ENCODE measurements at regions not wholly inside any gene's neighbourhood (a gene's known extent, or its start where the extent isn't known, plus 50 kb on each side); places are given as distances from the start of the nearest gene placed in this dataset.

DNA sequence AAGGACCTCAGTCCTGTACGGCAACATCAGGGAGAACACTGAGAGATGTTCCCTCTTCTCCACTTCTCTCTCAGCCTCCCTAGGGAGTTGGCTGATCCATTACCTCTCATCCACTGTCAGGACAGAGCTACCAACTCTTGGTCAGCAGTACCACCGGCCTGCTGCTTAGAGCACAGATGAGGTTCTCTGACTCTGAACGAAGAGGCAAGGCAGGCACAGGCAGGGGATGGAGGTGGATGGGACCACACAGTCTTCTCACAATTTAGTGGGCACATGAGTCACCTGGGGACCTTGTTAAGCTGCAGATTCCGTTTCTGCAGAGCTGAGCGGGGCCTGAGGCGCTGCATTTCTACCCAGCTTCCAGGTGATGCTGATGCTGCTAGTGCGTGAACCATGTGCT, 128.6 kb upstream of the CCL2 start:
- POLR2A ChIA-PET (ENCODE audit: unreplicated experiment), result no interaction called here
- peaks cover 1% of the 10 kb centered on the region; the same call in 1 of the 2 replicates for H3K27me3 ChIP-seq (ENCODE audit: control insufficient read depth, insufficient read depth, low read length)
- CTCF ChIA-PET, result no interaction called here
- no peak overlapping the region for H3K4me2 ChIP-seq (ENCODE audit: low read depth, low read length)
- BruUV-seq (replicated peaks), result no TSS peak
- dilution Hi-C loops (cut with HindIII; ENCODE audit: low sequenced_read_pairs, unreplicated experiment) (no loop called here), intact Hi-C loops (cut with micrococcal nuclease) (no loop called here), in situ Hi-C loops (cut with MboI; ENCODE audit: low sequenced_read_pairs) (no loop called here)
- H3K9ac ChIP-seq (ENCODE audit: low read depth, low read length), result no peak overlapping the region
- no peak overlapping the region for H3K14ac ChIP-seq (replicated peaks; ENCODE audit: low read depth, low read length)
- no peak overlapping the region for H3K56ac ChIP-seq (ENCODE audit: extremely low read depth, insufficient read depth, low read length)
- no peak overlapping the region for H4K8ac ChIP-seq (ENCODE audit: low read depth in 2 of 2, low read length in 2 of 2)
- no peak overlapping the region for H3K4me3 ChIP-seq (ENCODE audit: insufficient read depth, low read depth, low read length)
- H2AK5ac ChIP-seq (ENCODE audit: low read depth, low read length), result no peak overlapping the region
- H2BK5ac ChIP-seq (ENCODE audit: low read depth, low read length, poor library complexity, severe bottlenecking), result no peak overlapping the region
- H3K18ac ChIP-seq (ENCODE audit: low read depth, low read length), result no peak overlapping the region
- no peak overlapping the region for H2BK20ac ChIP-seq (ENCODE audit: low read depth, low read length)
- no peak for DNase-seq
- TF ChIP-seq, protein P1, sequence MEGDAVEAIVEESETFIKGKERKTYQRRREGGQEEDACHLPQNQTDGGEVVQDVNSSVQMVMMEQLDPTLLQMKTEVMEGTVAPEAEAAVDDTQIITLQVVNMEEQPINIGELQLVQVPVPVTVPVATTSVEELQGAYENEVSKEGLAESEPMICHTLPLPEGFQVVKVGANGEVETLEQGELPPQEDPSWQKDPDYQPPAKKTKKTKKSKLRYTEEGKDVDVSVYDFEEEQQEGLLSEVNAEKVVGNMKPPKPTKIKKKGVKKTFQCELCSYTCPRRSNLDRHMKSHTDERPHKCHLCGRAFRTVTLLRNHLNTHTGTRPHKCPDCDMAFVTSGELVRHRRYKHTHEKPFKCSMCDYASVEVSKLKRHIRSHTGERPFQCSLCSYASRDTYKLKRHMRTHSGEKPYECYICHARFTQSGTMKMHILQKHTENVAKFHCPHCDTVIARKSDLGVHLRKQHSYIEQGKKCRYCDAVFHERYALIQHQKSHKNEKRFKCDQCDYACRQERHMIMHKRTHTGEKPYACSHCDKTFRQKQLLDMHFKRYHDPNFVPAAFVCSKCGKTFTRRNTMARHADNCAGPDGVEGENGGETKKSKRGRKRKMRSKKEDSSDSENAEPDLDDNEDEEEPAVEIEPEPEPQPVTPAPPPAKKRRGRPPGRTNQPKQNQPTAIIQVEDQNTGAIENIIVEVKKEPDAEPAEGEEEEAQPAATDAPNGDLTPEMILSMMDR (conservative IDR thresholded peaks at IDR 0.05; ENCODE audit: low read depth, low read length), result no peak
- TF ChIP-seq RCOR1 (IDR thresholded peaks at IDR 0.05; ENCODE audit: insufficient replicate concordance, low read length) (no peak), CHD1 (IDR thresholded peaks at IDR 0.05; ENCODE audit: low read depth, low read length) (no peak), RAD21 (IDR thresholded peaks at IDR 0.05; ENCODE audit: low read length) (no peak), SMC3 (IDR thresholded peaks at IDR 0.05; ENCODE audit: low read depth, low read length) (no peak), MAZ (IDR thresholded peaks at IDR 0.05; ENCODE audit: borderline replicate concordance, low read depth, low read length) (no peak), CEBPB (IDR thresholded peaks at IDR 0.05; ENCODE audit: low read depth, low read length) (no peak), MAFK (IDR thresholded peaks at IDR 0.05; ENCODE audit: low read depth, low read length) (no peak)
- TF ChIP-seq, protein P2, sequence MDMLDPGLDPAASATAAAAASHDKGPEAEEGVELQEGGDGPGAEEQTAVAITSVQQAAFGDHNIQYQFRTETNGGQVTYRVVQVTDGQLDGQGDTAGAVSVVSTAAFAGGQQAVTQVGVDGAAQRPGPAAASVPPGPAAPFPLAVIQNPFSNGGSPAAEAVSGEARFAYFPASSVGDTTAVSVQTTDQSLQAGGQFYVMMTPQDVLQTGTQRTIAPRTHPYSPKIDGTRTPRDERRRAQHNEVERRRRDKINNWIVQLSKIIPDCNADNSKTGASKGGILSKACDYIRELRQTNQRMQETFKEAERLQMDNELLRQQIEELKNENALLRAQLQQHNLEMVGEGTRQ (IDR thresholded peaks at IDR 0.05; ENCODE audit: low read depth, low read length), result no peak
- TF ChIP-seq, protein P3, sequence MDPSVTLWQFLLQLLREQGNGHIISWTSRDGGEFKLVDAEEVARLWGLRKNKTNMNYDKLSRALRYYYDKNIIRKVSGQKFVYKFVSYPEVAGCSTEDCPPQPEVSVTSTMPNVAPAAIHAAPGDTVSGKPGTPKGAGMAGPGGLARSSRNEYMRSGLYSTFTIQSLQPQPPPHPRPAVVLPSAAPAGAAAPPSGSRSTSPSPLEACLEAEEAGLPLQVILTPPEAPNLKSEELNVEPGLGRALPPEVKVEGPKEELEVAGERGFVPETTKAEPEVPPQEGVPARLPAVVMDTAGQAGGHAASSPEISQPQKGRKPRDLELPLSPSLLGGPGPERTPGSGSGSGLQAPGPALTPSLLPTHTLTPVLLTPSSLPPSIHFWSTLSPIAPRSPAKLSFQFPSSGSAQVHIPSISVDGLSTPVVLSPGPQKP (IDR thresholded peaks at IDR 0.05; ENCODE audit: borderline replicate concordance, low read depth, low read length), result no peak
- no peak overlapping the region for H2AFZ ChIP-seq (replicated peaks; ENCODE audit: low read length, poor library complexity)
- no peak overlapping the region for H3K27ac ChIP-seq (ENCODE audit: insufficient read depth, low read length)
- H2BK120ac ChIP-seq (ENCODE audit: low read depth, low read length), result no peak overlapping the region
- no peaks in the 10 kb centered on the region for H3K36me3 ChIP-seq (ENCODE audit: control insufficient read depth, insufficient read depth, low read length)
- no peaks in the 10 kb centered on the region for H3K9me1 ChIP-seq (ENCODE audit: insufficient read depth, low read length)
- no peaks in the 10 kb centered on the region for H3K79me1 ChIP-seq (ENCODE audit: low read depth in 1 of 2, low read length in 2 of 2)
- no peaks in the 10 kb centered on the region for H4K20me1 ChIP-seq (ENCODE audit: insufficient read depth, low read length)
- ATAC-seq (ENCODE audit: low read depth), result no peak
- H4K5ac ChIP-seq (ENCODE audit: low read depth, low read length), result no peak overlapping the region
- no peak overlapping the region for H4K91ac ChIP-seq (ENCODE audit: insufficient read depth, low read depth, low read length)
- H2AK9ac ChIP-seq (replicated peaks; ENCODE audit: low read depth, low read length, poor library complexity), result no peak overlapping the region
- no peak overlapping the region for H3K23ac ChIP-seq (ENCODE audit: low read depth, low read length)
- WGBS, 2 experiments (ENCODE audit: extremely low coverage in 2 of 2, insufficient read length in 1 of 2), result 33% methylated on average over 1 of the region's 7 CpGs; no CpG with 5 or more reads in 1 of the 2 experiments
- no peak overlapping the region for H3K4ac ChIP-seq (ENCODE audit: low read depth, low read length)
- no peaks in the 10 kb centered on the region for H3K4me1 ChIP-seq (ENCODE audit: control insufficient read depth, insufficient read depth, low read length)
- H3K9me3 ChIP-seq (ENCODE audit: control insufficient read depth, insufficient read depth, low read length), result no peaks in the 10 kb centered on the region
- no peak overlapping the region for H2BK15ac ChIP-seq (ENCODE audit: low read depth, low read length)

All from IMR-90 (cell line).